GM18519 (cell line): ENCODE measurements at regions not wholly inside any gene's neighbourhood (a gene's known extent, or its start where the extent isn't known, plus 50 kb on each side); places are given as distances from the start of the nearest gene placed in this dataset.

Experiments used
- ATAC-seq: cut with Tn5 transposase; IDR thresholded peaks from one replicate; pipeline ENCODE4 v1.9.1; 2021; ENCODE audit warnings: mild to moderate bottlenecking, moderate library complexity; ENCODE audit not compliant: unreplicated experiment, low FRiP score

DNA sequence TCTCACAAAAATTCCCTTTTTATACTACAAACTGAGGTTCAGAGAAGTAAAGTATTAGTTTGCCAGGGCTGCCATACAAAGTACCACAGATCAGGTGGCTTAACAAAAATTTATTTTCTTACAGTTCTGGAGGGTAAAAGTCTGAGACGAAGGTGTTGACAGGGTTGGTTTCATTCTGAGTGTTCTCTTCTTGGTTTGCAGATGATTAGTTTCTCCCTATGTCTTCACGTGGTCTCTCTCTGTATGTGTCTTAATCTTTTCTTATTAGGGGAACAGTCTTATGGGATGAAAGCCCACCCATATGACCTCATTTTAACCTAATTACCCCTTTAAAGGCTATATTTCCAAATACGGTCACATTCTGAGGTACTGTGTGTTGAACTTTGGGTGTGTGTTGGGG, 274.2 kb downstream of the BRINP1 start:
- peak; percentile 64 for ATAC-seq

DNA sequence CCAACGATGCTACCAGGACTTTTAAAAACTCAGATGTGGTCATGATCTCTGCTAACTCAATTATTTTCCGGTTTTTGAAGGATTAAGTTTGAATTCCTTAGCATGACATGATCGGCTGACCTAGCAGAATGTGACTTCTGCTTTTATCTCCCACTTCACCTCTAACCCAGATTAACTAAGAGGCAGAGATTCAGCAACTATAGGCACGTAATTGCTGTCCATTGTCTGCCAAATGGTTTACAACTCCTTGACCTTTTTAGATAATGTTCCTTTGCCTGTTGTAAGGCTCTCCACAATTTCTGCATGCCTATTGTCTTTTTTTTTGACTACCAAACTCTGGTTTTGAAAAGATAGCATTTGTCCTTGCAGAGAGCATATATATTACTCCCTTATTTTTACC, 268.2 kb downstream of the BRINP1 start:
- ATAC-seq: no peak

DNA sequence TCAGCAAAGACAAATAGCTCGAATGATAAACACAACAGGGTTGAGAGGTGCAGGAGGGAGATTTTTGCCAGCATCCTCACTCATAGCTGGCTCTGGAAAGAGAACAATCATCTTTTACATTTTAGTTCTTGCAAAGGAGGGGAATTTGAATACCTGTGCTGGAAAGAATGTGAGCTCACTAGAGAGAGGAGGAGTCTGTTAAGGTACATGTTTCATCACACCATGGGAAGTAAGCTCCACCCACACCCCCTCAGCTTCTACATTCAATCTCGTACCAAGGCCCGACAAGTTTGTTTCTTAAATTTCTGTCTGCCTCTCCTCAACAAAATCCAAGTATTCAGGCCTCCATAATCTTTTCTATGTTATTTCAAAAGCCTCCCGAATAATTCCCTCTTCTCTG, 254.6 kb downstream of the BRINP1 start:
- ATAC-seq: no peak
